Femur (tissue), 1 donor: ENCODE measurements at regions not wholly inside any gene's neighbourhood (a gene's known extent, or its start where the extent isn't known, plus 50 kb on each side); places are given as distances from the start of the nearest gene placed in this dataset.

Experiments
- DNase-seq: peaks from one replicate; pipeline ENCODE4 v3.0.0-alpha.2; 2017

GRCh38 chr2:117085737-117086136 is 728.8 kb upstream of the DDX18 start:
- no peak for DNase-seq

- no peak for DNase-seq
Observed at GRCh38 chr2:117086174-117086942, 728.1 kb upstream of the DDX18 start.

GRCh38 chr2:117086943-117087250 is 727.6 kb upstream of the DDX18 start:
- no peak for DNase-seq

- DNase-seq: no peak
Observed at GRCh38 chr2:117087535-117088291, 726.8 kb upstream of the DDX18 start.

- DNase-seq: no peak
Observed at GRCh38 chr2:117091041-117091837, 723.3 kb upstream of the DDX18 start.

- no peak for DNase-seq
Observed at GRCh38 chr2:117101613-117102012, 712.9 kb upstream of the DDX18 start.

- DNase-seq: no peak
Observed at GRCh38 chr2:117108741-117109267, 705.7 kb upstream of the DDX18 start.

- DNase-seq: no peak
Observed at GRCh38 chr2:117118994-117119393, 695.5 kb upstream of the DDX18 start.

GRCh38 chr2:117123362-117123761 is 691.1 kb upstream of the DDX18 start:
- DNase-seq: no peak

GRCh38 chr2:117126656-117127055 is 687.8 kb upstream of the DDX18 start:
- no peak for DNase-seq

- no peak for DNase-seq
Observed at GRCh38 chr2:117127680-117128079, 686.8 kb upstream of the DDX18 start.

- no peak for DNase-seq
Observed at GRCh38 chr2:117128461-117128860, 686.0 kb upstream of the DDX18 start.

GRCh38 chr2:117137371-117137770 is 677.1 kb upstream of the DDX18 start:
- DNase-seq: no peak

GRCh38 chr2:117169036-117169765 is 645.3 kb upstream of the DDX18 start:
- DNase-seq: no peak

- no peak for DNase-seq
Observed at GRCh38 chr2:117170897-117171296, 643.6 kb upstream of the DDX18 start.

GRCh38 chr2:117179405-117179804 is 635.1 kb upstream of the DDX18 start:
- no peak for DNase-seq

- DNase-seq: no peak
Observed at GRCh38 chr2:117190856-117191559, 623.5 kb upstream of the DDX18 start.

GRCh38 chr2:117195381-117195780 is 619.1 kb upstream of the DDX18 start:
- no peak for DNase-seq

- no peak for DNase-seq
Observed at GRCh38 chr2:117199511-117199910, 615.0 kb upstream of the DDX18 start.

- no peak for DNase-seq
Observed at GRCh38 chr2:117212562-117212961, 601.9 kb upstream of the DDX18 start.

GRCh38 chr2:117217145-117217544 is 597.3 kb upstream of the DDX18 start:
- no peak for DNase-seq

GRCh38 chr2:117222809-117223208 is 591.7 kb upstream of the DDX18 start:
- no peak for DNase-seq
